HG03558 (cell line): ENCODE measurements at regions not wholly inside any gene's neighbourhood (a gene's known extent, or its start where the extent isn't known, plus 50 kb on each side); places are given as distances from the start of the nearest gene placed in this dataset.
"Not testable (repeated sequence)": the region's sequence is repeated elsewhere in the genome, so short reads cannot be mapped to it uniquely, and the experiment has no call there.

Experiments
- ATAC-seq: cut with Tn5 transposase; IDR thresholded peaks from one replicate; pipeline ENCODE4 v1.9.1; 2021; ENCODE audit warnings: moderate number of reproducible peaks; ENCODE audit not compliant: unreplicated experiment; ENCODE audit errors: extremely low read depth

GRCh38 chr4:152075253-152075928 is 314.6 kb upstream of the GATB start:
- no peak for ATAC-seq

GRCh38 chr4:152074573-152074972 is 313.8 kb upstream of the GATB start:
- ATAC-seq = no peak

- ATAC-seq = no peak
These were observed 313.3 kb upstream of the GATB start for GRCh38 chr4:152074088-152074437.

GRCh38 chr4:152073351-152074087 is 312.7 kb upstream of the GATB start:
- no peak for ATAC-seq

GRCh38 chr4:152072906-152073305 is 312.1 kb upstream of the GATB start:
- no peak for ATAC-seq

GRCh38 chr4:152072001-152072485 is 311.2 kb upstream of the GATB start:
- ATAC-seq = no peak

GRCh38 chr4:152070854-152071253 is 310.0 kb upstream of the GATB start:
- ATAC-seq = no peak

- no peak for ATAC-seq
These were observed 308.1 kb upstream of the GATB start for GRCh38 chr4:152068866-152069265.

GRCh38 chr4:152065545-152065944 is 304.7 kb upstream of the GATB start:
- ATAC-seq = no peak

GRCh38 chr4:152064753-152065152 is 303.9 kb upstream of the GATB start:
- ATAC-seq = no peak

GRCh38 chr4:152064282-152064681 is 303.5 kb upstream of the GATB start:
- ATAC-seq = no peak

GRCh38 chr4:152063621-152064240 is 302.9 kb upstream of the GATB start:
- no peak for ATAC-seq

- ATAC-seq = no peak
These were observed 302.3 kb upstream of the GATB start for GRCh38 chr4:152062936-152063620.

GRCh38 chr4:152054731-152055130 is 293.9 kb upstream of the GATB start:
- no peak for ATAC-seq

GRCh38 chr4:152052451-152053057 is 291.7 kb upstream of the GATB start:
- ATAC-seq = no peak

- ATAC-seq = not testable (repeated sequence)
These were observed 290.5 kb upstream of the GATB start for GRCh38 chr4:152051332-152051731.

- no peak for ATAC-seq
These were observed 289.3 kb upstream of the GATB start for GRCh38 chr4:152050106-152050505.

- ATAC-seq = no peak
These were observed 286.6 kb upstream of the GATB start for GRCh38 chr4:152047451-152047850.

GRCh38 chr4:152045807-152046571 is 285.2 kb upstream of the GATB start:
- ATAC-seq = no peak

- no peak for ATAC-seq
These were observed 284.6 kb upstream of the GATB start for GRCh38 chr4:152045449-152045806.
